Bronchial epithelial cell (primary cell): ENCODE measurements at regions not wholly inside any gene's neighbourhood (a gene's known extent, or its start where the extent isn't known, plus 50 kb on each side); places are given as distances from the start of the nearest gene placed in this dataset.
A peak's percentile ranks its signal among the peaks of the same experiment; 100 is the strongest.

ENCODE experiments used
- DNase-seq: peaks from one replicate; pipeline ENCODE4 v3.0.0-alpha.2; 2010; ENCODE audit warnings: low read depth
- FAIRE-seq: peaks from 2 replicates; lab custom pipeline; 2011; peaks lifted over from hg19 to GRCh38; lab: Jason Lieb, UNC
- H3K27me3 ChIP-seq: 2 replicates; pipeline ENCODE4 v1.5.1; 2011; ENCODE audit warnings: low read length; ENCODE audit not compliant: control insufficient read depth, insufficient read depth
- H3K36me3 ChIP-seq: 2 replicates; pipeline ENCODE4 v1.5.1; 2011; ENCODE audit warnings: low read length; ENCODE audit not compliant: control insufficient read depth, insufficient read depth
- H3K4me3 ChIP-seq: 2 replicates; pipeline ENCODE4 v1.5.1; 2011; ENCODE audit warnings: mild to moderate bottlenecking, low read depth, low read length, control low read depth
- CTCF ChIP-seq: IDR thresholded peaks from 2 replicates; pipeline ENCODE4 v1.5.1; 2011; ENCODE audit warnings: mild to moderate bottlenecking, moderate library complexity, low read length, control low read depth, inconsistent platforms; ENCODE audit not compliant: insufficient read depth, severe bottlenecking

GRCh38 chr13:26821672-26822071, 61.1 kb upstream of the GPR12 start:
- Histone ChIP-seq H3K27me3 (no peaks in the 10 kb centered on the region), H3K36me3 (no peaks in the 10 kb centered on the region), H3K4me3 (no peak overlapping the region)
- TF ChIP-seq CTCF, result no peak
- DNase-seq, result no peak
- no peak for FAIRE-seq

- Histone ChIP-seq H3K27me3 (no peaks in the 10 kb centered on the region), H3K36me3 (no peaks in the 10 kb centered on the region), H3K4me3 (no peak overlapping the region)
- no peak for TF ChIP-seq CTCF
- FAIRE-seq, result no peak
- no peak for DNase-seq
Observed at GRCh38 chr13:26820871-26821270, 60.3 kb upstream of the GPR12 start.

GRCh38 chr13:26819046-26819445, 58.5 kb upstream of the GPR12 start:
- Histone ChIP-seq H3K27me3 (no peaks in the 10 kb centered on the region), H3K4me3 (no peak overlapping the region), H3K36me3 (no peaks in the 10 kb centered on the region)
- DNase-seq (no peak), FAIRE-seq (no peak)
- no peak for TF ChIP-seq CTCF

GRCh38 chr13:26816881-26817280, 56.3 kb upstream of the GPR12 start:
- no peak for DNase-seq
- Histone ChIP-seq H3K36me3 (no peaks in the 10 kb centered on the region), H3K27me3 (no peaks in the 10 kb centered on the region), H3K4me3 (no peak overlapping the region)
- peak; percentile 7 for FAIRE-seq
- TF ChIP-seq CTCF, result no peak

- Histone ChIP-seq H3K4me3 (no peak overlapping the region), H3K27me3 (no peaks in the 10 kb centered on the region), H3K36me3 (no peaks in the 10 kb centered on the region)
- TF ChIP-seq CTCF, result no peak
- FAIRE-seq (no peak), DNase-seq (no peak)
Observed at GRCh38 chr13:26813980-26814348, 53.4 kb upstream of the GPR12 start.

GRCh38 chr13:26813321-26813979, 52.9 kb upstream of the GPR12 start:
- DNase-seq, result peak; percentile 9
- no peak for TF ChIP-seq CTCF
- Histone ChIP-seq H3K27me3 (no peaks in the 10 kb centered on the region), H3K36me3 (no peaks in the 10 kb centered on the region), H3K4me3 (no peak overlapping the region)
- no peak for FAIRE-seq
